TTC549 (cell line): ENCODE measurements at regions not wholly inside any gene's neighbourhood (a gene's known extent, or its start where the extent isn't known, plus 50 kb on each side); places are given as distances from the start of the nearest gene placed in this dataset.

Source experiments
- FAIRE-seq: peaks from 2 replicates; lab custom pipeline; 2012; peaks lifted over from hg19 to GRCh38; lab: Jason Lieb, UNC

GRCh38 chr3:10555263-10555662 lies 49.9 kb upstream of the ATP2B2 start:
- no peak for FAIRE-seq

DNA sequence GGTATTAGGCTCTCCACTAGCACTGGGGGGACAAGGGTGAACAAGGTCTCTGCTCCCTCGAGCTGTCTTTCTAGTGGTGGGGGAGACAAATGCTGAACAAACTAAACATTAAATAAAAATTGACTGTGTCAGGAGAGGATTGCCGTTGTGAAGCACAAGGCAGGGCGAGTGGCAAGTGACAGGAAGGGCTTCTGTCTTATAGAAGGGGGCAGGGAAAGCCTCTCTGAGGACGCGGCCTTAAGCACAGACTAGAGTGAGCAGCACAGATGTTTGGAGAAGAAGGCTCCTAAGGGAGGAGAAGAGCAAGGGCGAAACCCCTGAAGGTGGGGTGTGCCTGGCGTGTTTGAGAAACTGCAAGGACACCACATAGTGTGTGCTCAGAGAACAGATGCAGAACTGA lies 50.9 kb upstream of the ATP2B2 start:
- FAIRE-seq: no peak

GRCh38 chr3:10557250-10557649 lies 51.9 kb upstream of the ATP2B2 start:
- FAIRE-seq: no peak

DNA sequence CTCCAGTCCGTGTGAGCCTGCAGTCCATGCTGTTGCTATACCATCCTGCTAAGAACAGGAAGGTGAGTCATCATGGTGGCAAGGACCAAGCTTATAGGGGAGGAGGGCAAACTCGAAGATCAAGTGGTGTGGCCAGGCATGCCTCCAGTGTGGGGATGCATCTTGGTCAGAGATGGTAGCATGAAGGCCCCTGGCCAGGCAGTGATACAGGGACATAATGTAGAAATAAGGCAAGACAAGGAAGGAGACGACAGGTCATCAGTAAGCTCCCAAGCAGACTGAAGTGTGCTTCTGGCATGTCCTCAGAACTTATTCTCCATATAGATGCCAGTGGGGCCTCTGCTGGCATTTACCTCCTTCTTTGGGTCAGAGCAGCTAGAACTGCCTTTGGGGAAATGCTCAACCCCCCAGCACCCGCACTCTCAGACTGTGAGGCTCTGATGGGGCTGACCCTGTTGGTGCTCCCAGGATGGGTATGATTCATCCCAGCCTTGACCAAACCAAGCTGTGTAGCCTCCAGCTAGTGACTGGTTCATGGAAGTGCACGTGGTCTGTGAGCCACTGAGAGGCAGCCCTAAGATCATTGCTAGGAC lies 52.5 kb upstream of the ATP2B2 start:
- FAIRE-seq: no peak

DNA sequence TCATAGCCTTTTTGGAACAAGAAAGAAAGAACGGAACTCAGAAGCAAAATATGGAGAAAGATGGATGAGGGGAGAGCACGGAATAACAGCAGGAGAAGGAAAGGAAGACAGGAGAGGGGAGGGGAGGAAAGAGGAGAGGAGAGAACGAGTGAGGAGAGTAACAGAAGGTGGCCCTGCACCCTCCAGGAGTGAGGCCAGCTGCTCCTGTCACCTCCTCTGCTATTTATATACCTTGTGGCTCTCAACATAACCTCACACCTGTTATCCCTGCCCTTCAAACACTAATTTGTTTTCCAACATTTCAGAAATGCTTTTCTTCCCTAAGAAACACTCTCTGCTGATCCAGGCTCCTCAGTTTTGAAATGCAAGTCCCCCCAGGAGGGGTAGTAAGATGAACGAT lies 53.4 kb upstream of the ATP2B2 start:
- no peak for FAIRE-seq

DNA sequence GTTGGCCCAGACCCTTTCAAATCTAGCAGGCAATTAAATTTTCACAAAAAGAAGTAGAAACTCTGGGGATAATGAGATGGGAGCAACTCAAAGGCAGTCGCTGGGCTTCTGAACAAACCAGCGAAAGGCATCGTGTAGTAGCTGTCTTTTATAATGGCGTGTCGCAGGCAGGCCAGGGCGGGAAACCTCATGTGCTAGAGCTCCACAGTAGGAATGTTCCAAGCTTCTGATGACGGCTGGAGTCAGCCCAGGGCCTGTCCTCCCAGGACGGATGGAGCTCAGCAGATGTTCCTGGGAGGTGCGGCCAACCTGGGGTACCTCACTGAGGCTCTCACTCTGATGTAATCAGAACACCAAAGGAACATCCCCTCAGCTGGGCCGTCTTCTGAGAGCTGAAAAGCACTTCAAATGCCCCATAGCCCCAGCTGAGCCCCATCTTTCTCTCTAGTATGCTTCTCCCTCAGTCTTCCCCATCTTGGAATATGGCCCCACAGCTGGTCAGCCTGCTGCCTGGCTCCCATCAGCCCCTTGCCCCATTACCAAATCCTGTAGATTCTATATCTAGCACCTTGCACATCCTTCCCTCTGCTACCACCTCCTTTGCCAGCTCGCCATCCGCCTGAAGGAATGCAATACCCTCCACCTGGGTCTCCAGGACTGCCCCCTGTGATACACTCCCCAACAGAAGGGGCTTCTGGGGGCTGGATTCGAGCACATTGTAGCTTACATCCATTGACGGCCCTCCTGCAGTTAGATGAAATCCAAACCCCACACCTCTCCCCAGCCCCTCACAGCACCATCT lies 54.9 kb upstream of the ATP2B2 start:
- FAIRE-seq: no peak

GRCh38 chr3:10561162-10561945 lies 56.0 kb upstream of the ATP2B2 start:
- no peak for FAIRE-seq

GRCh38 chr3:10561946-10562560 lies 56.7 kb upstream of the ATP2B2 start:
- no peak for FAIRE-seq

DNA sequence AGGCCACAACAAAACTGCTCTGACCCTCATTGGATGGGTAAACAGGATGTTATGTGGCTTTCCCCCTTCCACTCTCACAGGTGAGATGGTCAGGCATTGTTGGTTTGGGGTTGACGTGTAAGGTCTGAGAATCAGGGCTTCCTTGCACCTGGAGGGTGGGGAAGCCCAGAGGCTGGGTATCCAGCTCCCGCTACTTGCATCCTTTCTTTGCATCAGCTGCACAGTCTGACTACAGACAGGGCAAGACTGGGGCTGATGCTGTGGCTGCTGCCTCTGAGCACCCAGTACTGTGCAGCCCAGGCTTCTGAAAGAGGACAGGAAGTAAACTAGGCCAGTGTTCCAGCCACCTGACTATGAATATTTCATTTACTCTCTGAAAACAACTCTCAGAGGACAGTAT lies 58.0 kb upstream of the ATP2B2 start:
- no peak for FAIRE-seq

DNA sequence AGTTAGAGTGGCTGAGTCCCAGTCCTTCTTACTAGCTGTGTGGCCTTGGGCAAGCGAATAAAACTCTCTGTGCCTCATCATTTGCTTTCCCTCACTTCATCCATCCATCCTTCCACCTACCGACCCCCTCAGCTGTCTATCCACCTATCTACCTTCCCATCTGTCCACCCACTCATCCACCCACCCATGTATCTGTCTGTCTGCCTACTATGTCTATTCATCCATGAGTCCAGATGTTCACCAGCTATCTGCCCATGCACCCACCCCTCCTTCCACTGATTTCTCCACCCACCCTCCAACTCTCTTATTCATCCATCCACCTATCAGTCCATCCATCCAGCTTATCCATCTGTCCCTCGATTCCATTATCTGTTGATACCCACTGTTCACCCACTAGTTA lies 60.4 kb upstream of the ATP2B2 start:
- no peak for FAIRE-seq

- no peak for FAIRE-seq
Measured at GRCh38 chr3:10566451-10566850, 61.1 kb upstream of the ATP2B2 start.

DNA sequence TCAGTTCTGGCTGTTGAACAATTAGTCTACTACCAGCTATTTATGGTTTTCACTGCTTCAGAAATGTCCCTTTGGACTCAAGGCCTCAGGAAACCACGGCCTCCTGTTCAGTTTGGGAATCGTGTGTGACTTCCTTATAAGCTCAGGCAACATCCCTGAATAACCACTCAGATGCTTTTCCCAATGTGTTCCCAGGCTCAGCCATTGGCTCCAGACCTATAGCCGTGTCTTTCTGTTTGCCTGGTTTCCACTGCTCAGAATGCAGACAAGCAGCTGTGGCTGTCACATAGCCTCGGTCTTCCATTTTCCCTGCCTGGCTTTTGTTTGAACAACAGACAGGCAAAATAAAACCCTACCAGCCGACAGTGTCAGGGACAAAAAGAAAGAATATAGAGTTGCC lies 63.2 kb upstream of the ATP2B2 start:
- no peak for FAIRE-seq

- no peak for FAIRE-seq
Measured at GRCh38 chr3:10570196-10570946, 65.0 kb upstream of the ATP2B2 start.

DNA sequence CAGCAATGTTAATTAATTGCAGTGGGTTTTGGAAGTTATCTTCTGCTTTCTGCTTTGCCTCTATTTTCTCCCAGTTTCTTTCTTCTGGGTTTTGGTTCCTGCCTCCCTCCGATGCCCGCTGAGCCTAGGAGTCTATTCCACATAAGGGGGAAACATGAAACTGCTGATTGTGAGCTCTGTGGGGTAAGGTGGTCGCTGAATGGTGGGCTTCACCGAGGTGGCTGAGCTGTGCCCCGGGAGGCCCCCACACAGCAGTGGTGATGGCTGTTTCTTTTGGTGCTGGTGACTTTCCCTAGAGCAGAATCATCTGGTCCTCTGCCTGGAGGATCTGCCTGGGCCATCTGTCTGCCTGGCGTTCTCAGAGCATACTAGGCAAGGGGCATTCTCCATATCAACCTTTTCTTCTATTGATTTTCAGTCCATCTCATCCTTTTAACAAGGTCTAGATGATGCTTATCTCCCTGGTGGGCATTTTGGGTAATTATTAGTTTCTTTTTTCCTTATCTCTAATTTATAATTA lies 68.8 kb upstream of the ATP2B2 start:
- FAIRE-seq: no peak

DNA sequence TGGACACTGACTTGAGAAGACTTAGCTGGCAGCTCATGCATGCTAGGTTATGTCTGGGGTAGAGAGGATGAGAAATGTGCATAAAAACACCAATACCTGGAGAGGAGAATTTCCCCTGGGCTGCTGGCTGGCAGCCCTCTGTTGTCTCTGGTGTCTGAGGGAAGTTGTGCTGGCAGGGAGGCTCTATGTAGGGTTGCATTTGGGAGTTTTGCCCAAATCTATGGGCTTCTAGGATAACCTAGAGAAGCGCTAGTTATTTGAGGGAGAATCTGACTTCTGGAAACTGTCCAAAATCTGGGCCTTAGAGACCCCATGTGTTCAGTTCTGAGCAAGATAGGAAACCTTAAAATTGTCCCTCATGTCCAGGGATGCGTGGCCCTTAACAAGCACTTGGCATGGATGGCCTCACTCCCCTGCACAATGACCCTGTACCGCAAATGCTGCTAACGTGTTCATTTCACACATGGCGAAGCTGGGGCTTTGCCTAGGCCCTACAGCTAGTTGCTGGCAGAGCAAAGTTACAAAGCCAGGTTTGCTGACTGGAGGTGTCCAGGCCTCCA lies 70.3 kb upstream of the ATP2B2 start:
- no peak for FAIRE-seq

- FAIRE-seq: no peak
Measured at GRCh38 chr3:10577486-10577885, 72.1 kb upstream of the ATP2B2 start.

DNA sequence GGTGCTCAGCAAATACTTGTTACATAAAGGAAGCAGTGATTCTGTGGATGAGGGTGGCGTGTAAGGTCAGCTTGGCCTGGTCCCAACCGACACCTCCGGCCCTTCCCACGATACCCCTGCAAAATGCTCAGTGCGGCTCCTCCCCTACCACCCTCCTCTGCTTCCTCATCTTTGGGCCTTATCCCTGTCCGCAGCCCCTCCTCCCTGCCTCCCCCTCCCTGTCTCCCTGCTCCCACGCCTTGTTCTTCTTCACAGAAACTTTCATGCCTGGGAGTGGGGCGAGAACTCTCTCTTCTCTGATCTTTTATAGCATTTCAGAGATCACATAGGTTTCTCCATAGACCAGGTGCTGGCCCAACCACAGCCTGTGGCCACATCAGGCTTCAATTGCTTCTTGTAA lies 75.0 kb upstream of the ATP2B2 start:
- FAIRE-seq: no peak

GRCh38 chr3:10581251-10581650 lies 75.9 kb upstream of the ATP2B2 start:
- FAIRE-seq: no peak

- FAIRE-seq: no peak
Measured at GRCh38 chr3:10581716-10582115, 76.3 kb upstream of the ATP2B2 start.

GRCh38 chr3:10582733-10583132 lies 77.3 kb upstream of the ATP2B2 start:
- no peak for FAIRE-seq
